SJSA1 (cell line): ENCODE measurements at regions not wholly inside any gene's neighbourhood (a gene's known extent, or its start where the extent isn't known, plus 50 kb on each side); places are given as distances from the start of the nearest gene placed in this dataset.

Experiments
- DNase-seq, 2 experiments: peaks; one replicate each; pipeline ENCODE4 v3.0.0-alpha.2; 2015 to 2020; ENCODE audit warnings: low spot score in 2 of 2, low read depth in 1 of 2
- H3K27ac ChIP-seq: fragments of 250-450 bp; sonication (Bioruptor Pico); 2 replicates; pipeline ENCODE4 v1.5.1; 2020; ENCODE audit warnings: mild to moderate bottlenecking, moderate library complexity
- H3K27me3 ChIP-seq: fragments of 250-450 bp; sonication (Bioruptor Pico); replicated peaks from 2 replicates; pipeline ENCODE4 v1.5.1; 2020; ENCODE audit warnings: mild to moderate bottlenecking, moderate library complexity
- H3K36me3 ChIP-seq: fragments of 250-450 bp; sonication (Bioruptor Pico); 2 replicates; pipeline ENCODE4 v1.5.1; 2020; ENCODE audit warnings: mild to moderate bottlenecking
- H3K4me1 ChIP-seq: fragments of 250-450 bp; sonication (Bioruptor Pico); replicated peaks from 2 replicates; pipeline ENCODE4 v1.6.1; 2021; ENCODE audit warnings: mild to moderate bottlenecking
- H3K4me3 ChIP-seq: fragments of 250-450 bp; sonication (Bioruptor Pico); 2 replicates; pipeline ENCODE4 v1.5.1; 2020; ENCODE audit warnings: mild to moderate bottlenecking
- H3K9me3 ChIP-seq: fragments of 250-450 bp; sonication (Bioruptor Pico); replicated peaks from 2 replicates; pipeline ENCODE4 v1.5.1; 2020; ENCODE audit warnings: mild to moderate bottlenecking

DNA sequence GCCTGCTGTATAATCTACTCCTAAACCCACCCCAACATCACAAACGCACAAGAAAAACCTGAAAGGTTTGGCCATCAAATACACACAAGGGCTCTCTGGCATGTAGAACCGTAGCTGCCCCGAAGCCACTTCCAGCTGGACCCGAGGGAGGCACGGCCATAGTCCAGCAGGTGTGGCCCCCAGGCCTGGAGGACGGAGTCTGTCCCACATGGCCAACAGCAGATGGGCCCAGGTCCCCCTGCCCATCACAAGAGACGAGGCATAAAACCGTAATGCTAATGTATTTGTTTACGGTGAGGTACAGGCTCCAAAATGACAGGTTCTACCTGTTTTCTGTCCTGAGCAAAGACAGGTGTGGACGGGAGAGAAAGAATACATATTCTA is 234.2 kb downstream of the SYK start:
- peaks cover 38% of the 10 kb centered on the region for H3K4me1 ChIP-seq
- DNase-seq: no peak
- no peaks in the 10 kb centered on the region for H3K36me3 ChIP-seq
- H3K27me3 ChIP-seq: no peaks in the 10 kb centered on the region
- H3K9me3 ChIP-seq: no peaks in the 10 kb centered on the region
- no peak overlapping the region for H3K4me3 ChIP-seq
- H3K27ac ChIP-seq: no peak overlapping the region

DNA sequence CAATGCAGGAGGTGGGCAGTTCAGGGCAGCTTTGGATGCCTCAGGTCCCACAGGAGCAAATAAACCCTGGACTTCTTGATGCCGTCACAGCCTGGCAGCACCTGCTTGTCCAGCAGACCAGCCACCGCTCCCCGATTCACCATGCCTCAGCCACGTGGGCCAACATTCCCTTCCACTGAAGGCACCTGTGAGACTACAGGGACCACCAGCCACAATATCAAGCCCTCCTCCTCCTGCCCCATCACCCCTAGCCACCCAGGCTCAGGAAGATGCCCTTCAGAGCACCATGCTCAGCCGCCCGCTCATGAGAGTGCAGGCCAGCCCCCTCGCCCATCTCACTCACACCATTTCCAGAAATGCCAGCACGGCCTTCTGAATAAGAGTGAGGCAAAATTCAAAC is 234.7 kb downstream of the SYK start:
- no peak overlapping the region for H3K4me3 ChIP-seq
- H3K27ac ChIP-seq: no peak overlapping the region
- peaks cover 38% of the 10 kb centered on the region for H3K4me1 ChIP-seq
- no peaks in the 10 kb centered on the region for H3K27me3 ChIP-seq
- DNase-seq: no peak
- no peaks in the 10 kb centered on the region for H3K9me3 ChIP-seq
- H3K36me3 ChIP-seq: no peaks in the 10 kb centered on the region

DNA sequence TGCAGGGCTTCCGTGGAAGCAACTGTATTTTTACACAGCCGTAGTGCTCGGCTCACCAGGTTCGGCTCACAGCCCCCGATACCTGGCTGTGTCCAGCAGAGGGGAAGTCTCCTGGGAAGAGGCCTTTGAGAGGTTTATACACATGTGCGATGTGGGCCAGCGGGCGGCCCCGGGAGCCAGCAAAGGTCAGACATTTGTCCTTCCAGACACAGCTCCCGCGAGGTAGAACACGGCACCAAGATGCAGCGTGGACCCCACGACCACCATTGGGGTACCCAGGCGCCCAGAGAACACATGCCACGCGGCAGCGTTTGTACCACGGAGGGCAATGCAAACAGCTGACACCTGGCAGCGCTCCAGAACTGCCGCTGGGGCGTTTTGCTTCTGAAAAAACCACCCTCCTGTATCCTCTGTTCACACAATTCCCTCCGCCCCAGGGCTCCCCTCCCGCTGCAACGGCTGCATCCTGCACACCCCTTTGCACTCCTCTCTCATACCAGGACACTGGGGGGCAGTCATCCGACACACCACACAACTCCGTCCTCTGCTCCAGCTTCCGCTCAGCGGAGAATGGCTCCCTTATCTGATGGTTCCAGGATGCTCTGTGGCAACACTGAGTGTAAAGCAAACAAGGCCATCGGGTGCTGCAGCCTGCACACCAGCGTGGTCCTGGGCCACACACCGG is 235.3 kb downstream of the SYK start:
- Histone ChIP-seq H3K4me1 (peaks cover 38% of the 10 kb centered on the region), H3K27me3 (no peaks in the 10 kb centered on the region), H3K9me3 (no peaks in the 10 kb centered on the region), H3K36me3 (no peaks in the 10 kb centered on the region), H3K27ac (peak overlapping the region; percentile 79), H3K4me3 (no peak overlapping the region)
- peak; percentile 84 to 93 for DNase-seq

DNA sequence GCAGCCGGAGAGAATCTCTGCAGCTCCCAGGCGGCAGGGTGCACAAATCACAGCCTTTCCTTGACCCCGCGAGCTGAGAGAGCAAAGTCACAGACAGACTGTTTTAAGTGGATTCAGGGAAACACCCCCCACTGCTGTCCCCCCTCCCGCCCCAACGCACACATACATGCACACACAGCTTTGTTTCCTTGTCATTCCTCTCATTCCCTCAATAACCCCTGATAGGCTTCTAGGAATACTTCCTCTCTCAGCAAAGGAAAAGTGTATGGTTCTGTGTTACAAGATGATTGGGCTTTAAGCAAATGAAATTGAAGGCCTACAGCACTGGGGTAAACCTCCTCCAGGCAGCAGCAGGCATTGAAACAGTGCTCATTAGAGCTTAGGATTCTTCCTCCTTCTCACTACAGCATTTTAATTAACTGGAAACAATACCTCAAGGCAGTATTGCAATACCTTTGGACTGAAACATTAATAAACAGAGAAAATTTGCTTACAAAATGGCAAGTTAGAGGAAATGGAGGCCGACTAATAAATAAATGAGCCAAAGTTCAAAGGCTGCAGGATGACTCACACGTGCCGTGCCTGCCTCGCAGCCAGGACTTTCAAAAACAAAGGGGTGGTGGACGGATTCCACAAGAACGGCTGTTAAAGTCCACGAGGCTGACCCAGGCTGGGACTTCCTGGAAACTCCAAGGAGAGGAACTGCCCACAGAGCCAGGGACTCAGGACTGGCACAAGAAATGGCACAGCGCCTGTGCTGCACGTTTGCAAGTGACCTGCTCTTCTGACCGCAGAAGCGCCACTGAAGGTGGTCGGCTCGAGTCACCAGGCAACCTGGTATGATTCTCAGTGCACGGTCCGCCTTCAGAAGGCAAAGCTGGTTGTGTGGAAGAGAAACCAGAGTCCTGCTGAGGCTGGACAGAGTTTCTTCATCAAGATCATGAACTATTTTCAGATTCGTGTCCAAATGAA is 236.2 kb downstream of the SYK start:
- peak overlapping the region; percentile 79 for H3K27ac ChIP-seq
- peak; percentile 74 to 82 for DNase-seq
- no peaks in the 10 kb centered on the region for H3K27me3 ChIP-seq
- no peaks in the 10 kb centered on the region for H3K36me3 ChIP-seq
- H3K4me3 ChIP-seq: no peak overlapping the region
- peaks cover 38% of the 10 kb centered on the region for H3K4me1 ChIP-seq
- H3K9me3 ChIP-seq: no peaks in the 10 kb centered on the region

DNA sequence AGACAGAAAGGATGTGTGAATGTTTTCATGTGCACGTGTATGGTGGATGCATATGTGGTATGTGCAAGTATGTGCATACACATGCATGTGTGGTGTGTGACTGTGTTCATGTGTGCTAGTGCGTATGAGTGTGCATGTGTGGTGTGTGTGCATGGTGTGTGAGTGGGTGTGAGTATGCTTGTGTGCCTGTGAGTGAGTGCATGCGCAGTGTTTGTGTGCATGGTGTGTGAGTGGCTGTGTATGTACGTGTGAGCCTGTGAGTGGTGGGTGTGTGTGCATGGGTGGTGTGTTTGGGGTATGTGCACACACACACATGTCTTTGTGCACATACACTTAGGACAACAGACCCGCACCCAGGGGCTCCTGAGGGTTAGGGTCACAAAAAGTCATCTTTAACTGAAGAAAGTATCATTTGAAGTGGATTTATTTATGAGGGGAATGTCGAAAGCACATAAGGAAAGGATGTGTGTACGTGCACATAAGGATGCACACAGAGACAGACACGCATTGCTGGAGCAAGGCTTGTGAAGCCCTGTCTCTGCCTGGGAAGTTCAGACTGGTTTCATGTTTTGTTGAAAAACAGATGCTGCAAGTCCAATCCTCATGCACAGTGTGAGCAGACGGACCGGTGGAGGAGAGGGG is 237.0 kb downstream of the SYK start:
- Histone ChIP-seq H3K27me3 (no peaks in the 10 kb centered on the region), H3K27ac (peak overlapping the region; percentile 79), H3K9me3 (no peaks in the 10 kb centered on the region), H3K4me3 (no peak overlapping the region), H3K36me3 (no peaks in the 10 kb centered on the region), H3K4me1 (peaks cover 31% of the 10 kb centered on the region)
- no peak for DNase-seq

DNA sequence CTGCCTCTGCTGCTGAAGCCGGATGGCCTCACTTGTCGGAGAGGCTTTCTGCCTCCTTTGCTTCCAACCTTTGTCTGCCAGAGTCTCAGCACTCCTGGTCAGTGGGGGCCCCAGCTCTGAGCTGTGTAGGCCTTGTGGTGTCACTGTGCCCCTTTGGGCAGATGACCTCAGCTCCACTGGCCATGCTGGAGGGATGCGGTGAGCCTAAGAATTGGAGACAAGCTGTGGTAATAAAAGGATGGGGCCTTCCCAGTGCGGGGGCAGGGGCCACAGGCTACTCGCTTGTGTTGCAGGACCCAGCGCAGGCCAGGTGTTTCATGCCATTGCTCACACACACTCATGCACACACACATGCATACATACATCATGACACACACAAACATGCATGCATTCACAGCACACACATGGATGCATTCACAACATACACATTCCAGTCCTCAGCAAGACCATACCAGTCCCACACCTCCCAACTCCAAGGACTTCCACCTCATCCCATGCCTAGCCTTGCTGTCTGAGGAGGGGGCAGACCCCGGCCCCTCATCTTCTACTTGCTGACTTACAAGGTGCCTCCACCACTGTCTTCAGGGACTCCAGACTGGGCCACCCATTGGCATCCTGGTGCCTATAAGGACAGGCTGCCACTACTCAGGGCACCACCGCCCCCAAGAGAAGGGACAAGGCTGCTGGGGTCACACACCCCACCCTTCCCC is 237.7 kb downstream of the SYK start:
- H3K4me1 ChIP-seq: peaks cover 27% of the 10 kb centered on the region
- no peak for DNase-seq
- no peaks in the 10 kb centered on the region for H3K9me3 ChIP-seq
- no peak overlapping the region for H3K4me3 ChIP-seq
- H3K27me3 ChIP-seq: no peaks in the 10 kb centered on the region
- no peaks in the 10 kb centered on the region for H3K36me3 ChIP-seq
- H3K27ac ChIP-seq: no peak overlapping the region

DNA sequence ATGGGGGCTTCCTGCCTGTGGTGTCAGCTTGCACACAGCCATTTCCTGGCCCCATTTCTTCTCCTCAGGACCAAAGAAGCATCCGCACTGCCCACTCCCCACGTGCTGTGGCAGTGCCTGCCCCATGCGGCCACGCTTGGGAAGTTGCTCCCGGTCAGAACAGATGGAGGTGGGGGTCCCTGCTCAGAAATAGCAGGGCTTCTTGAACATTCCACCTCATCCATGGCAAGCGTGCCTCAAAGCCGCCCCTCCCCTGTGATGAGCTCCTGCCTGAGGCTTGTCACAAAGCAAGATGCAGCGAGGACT is 238.2 kb downstream of the SYK start:
- Histone ChIP-seq H3K27ac (no peak overlapping the region), H3K4me1 (peaks cover 27% of the 10 kb centered on the region), H3K4me3 (no peak overlapping the region), H3K9me3 (no peaks in the 10 kb centered on the region), H3K36me3 (no peaks in the 10 kb centered on the region), H3K27me3 (no peaks in the 10 kb centered on the region)
- DNase-seq: no peak

DNA sequence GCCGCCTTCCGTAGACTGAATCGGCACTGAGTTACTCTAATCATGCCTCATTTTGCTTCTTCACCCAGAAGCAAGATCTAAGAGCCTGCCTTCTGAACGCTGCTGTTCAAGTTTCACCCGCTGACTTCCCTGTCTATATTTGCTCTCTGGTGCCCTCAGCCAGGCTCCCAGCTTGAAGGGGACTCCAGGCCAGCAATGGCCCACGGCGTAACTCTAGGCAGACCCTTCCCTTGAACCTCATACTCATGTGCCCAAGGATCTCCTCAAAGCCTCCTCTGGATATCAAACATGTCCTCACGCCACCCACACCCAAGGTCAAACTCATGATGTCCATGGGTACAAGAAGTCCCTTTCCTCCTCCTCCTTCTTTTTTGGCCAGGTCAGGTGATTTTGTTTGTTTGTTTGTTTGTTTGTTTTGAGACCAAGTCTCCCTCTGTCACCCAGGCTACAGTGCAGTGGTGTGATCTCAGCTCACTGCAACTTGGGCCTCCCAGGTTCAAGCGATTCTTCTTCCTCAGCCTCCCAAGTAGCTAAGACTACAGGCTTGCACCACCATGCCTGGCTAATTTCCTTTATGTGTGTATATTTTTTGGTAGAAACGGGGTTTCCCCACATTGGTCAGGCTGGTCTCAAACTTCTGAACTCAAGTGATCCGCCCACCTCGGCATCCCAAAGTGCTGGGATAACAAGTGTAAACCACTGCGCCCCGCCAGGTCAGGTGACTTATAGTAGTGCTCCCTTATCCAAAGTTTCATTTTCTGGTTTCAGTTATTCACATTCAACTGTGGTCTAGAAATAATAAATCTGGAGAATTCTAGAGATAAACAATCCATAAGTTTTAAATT is 239.0 kb downstream of the SYK start:
- no peak overlapping the region for H3K4me3 ChIP-seq
- no peaks in the 10 kb centered on the region for H3K9me3 ChIP-seq
- H3K36me3 ChIP-seq: no peaks in the 10 kb centered on the region
- H3K27me3 ChIP-seq: no peaks in the 10 kb centered on the region
- no peak for DNase-seq
- H3K4me1 ChIP-seq: peaks cover 32% of the 10 kb centered on the region
- no peak overlapping the region for H3K27ac ChIP-seq

DNA sequence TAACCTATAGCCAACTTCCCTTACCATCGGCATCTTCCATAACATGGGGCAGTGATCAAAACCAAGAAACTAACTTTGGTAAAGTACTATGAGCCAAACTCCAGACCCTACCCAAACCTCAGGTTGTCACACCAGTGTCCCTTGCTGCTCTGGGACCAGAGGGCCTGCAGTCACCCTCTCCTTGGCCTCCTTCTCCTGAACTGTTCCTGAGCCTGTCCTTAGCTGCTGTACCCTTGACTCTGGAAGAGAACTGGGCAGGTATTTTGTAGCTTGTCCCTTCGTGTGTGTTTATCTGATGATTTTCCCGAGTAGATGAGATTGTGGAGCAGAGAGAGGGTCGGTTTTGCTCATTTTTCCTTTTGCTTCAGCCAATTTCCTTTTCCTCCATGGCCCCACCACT is 240.4 kb downstream of the SYK start:
- Histone ChIP-seq H3K4me1 (peaks cover 28% of the 10 kb centered on the region), H3K4me3 (no peak overlapping the region), H3K27ac (no peak overlapping the region), H3K36me3 (no peaks in the 10 kb centered on the region), H3K9me3 (no peaks in the 10 kb centered on the region), H3K27me3 (no peaks in the 10 kb centered on the region)
- DNase-seq: no peak

DNA sequence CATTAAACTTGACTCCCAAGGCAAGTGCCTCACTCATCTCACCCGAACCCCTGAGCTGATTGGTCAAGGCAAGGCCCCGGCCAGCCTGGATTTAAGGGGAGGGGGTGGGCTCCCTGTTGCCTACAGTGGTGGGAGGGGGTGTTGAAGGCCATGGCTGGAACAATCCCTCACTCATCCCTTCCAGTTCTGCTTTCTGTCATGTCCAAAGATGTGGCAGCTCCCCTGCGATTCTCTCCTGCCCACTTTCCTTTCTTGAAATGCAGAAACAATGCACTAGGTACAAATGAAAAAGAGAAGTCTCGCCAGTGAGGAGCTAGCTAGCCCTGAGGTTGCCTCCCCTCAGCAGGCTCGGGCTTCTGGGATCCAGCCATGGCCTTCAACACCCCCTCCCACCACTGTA is 240.9 kb downstream of the SYK start:
- H3K9me3 ChIP-seq: no peaks in the 10 kb centered on the region
- no peaks in the 10 kb centered on the region for H3K36me3 ChIP-seq
- H3K27ac ChIP-seq: no peak overlapping the region
- no peak overlapping the region for H3K4me3 ChIP-seq
- no peak for DNase-seq
- peaks cover 28% of the 10 kb centered on the region for H3K4me1 ChIP-seq
- H3K27me3 ChIP-seq: no peaks in the 10 kb centered on the region

DNA sequence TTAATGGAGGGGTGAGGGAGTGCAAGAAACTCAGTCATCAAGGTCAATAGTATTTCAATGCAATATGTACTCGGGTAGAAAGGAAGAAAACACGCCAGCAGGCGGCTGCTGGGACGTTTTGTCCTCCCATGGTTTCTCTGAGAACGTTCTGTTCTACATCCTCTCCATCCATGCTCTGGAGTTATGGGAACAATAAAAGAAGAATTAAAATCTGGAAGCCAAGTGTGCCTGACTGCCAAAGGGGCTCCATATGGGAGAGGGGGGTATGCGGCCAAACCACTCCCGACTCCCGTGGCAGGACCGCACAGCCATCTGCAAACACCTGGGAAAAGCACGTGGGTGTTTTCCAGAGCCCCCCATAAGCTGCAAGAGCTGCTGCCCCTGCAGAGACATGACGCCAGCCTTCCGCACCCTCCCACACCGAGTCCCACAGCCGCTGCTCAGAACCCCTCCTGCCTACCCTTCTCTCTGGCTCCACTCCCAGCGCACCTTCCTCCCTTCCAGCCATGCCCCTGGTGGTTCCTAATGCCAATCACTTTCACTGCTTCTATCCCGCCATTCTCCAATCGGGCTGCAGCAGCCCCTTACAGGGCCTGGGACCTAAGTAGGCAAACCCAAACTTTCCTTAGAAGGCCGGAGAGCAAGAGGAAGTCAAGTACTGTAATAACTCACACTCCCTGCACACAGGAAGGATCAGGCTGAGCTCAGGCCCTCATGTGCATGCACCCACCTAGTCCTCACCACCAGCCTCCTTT is 241.6 kb downstream of the SYK start:
- no peaks in the 10 kb centered on the region for H3K36me3 ChIP-seq
- no peak overlapping the region for H3K4me3 ChIP-seq
- DNase-seq: no peak
- H3K9me3 ChIP-seq: no peaks in the 10 kb centered on the region
- no peak overlapping the region for H3K27ac ChIP-seq
- peaks cover 28% of the 10 kb centered on the region for H3K4me1 ChIP-seq
- H3K27me3 ChIP-seq: no peaks in the 10 kb centered on the region

DNA sequence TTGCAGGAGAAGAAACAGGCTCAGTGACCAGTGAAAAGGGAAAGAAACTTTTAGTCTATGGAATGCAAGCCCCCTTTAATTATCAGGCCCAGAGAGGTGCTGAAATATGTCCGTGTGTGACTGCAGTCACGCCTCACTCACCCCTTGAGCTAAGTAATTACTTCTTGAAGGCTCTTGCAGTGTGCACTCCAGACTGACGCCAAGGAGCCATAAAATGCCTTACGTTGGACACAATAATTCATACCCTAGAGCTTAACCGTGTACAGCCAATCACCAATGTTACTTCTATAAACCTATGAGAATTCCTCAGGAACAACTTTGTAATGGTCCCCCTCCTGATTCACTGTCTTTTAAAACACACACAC is 242.2 kb downstream of the SYK start:
- Histone ChIP-seq H3K27ac (no peak overlapping the region), H3K4me1 (peaks cover 28% of the 10 kb centered on the region), H3K4me3 (no peak overlapping the region), H3K36me3 (no peaks in the 10 kb centered on the region), H3K27me3 (no peaks in the 10 kb centered on the region), H3K9me3 (no peaks in the 10 kb centered on the region)
- DNase-seq: no peak
